CD4-positive, alpha-beta T cell treated with Interleukin-17A for 1 hour (primary cell): ENCODE measurements at regions not wholly inside any gene's neighbourhood (a gene's known extent, or its start where the extent isn't known, plus 50 kb on each side); places are given as distances from the start of the nearest gene placed in this dataset.

Source experiments
- DNase-seq: peaks from one replicate; pipeline ENCODE4 v3.0.0-alpha.2; 2020

GRCh38 chr2:21543630-21544029 is 419.9 kb downstream of the TDRD15 start:
- no peak for DNase-seq

GRCh38 chr2:21544392-21544791 is 420.6 kb downstream of the TDRD15 start:
- DNase-seq = no peak

- no peak for DNase-seq
Measured at GRCh38 chr2:21552981-21553380, 429.2 kb downstream of the TDRD15 start.

- no peak for DNase-seq
Measured at GRCh38 chr2:21559351-21559750, 435.6 kb downstream of the TDRD15 start.

GRCh38 chr2:21561965-21562364 is 438.2 kb downstream of the TDRD15 start:
- DNase-seq = no peak

GRCh38 chr2:21567395-21567794 is 443.6 kb downstream of the TDRD15 start:
- DNase-seq = no peak

- no peak for DNase-seq
Measured at GRCh38 chr2:21571686-21572085, 447.9 kb downstream of the TDRD15 start.

- DNase-seq = no peak
Measured at GRCh38 chr2:21580391-21580790, 456.6 kb downstream of the TDRD15 start.

GRCh38 chr2:21585881-21586280 is 462.1 kb downstream of the TDRD15 start:
- DNase-seq = no peak

- DNase-seq = no peak
Measured at GRCh38 chr2:21590026-21590690, 466.4 kb downstream of the TDRD15 start.

- no peak for DNase-seq
Measured at GRCh38 chr2:21591926-21592325, 468.2 kb downstream of the TDRD15 start.

- no peak for DNase-seq
Measured at GRCh38 chr2:21599417-21599816, 475.6 kb downstream of the TDRD15 start.

- DNase-seq = no peak
Measured at GRCh38 chr2:21602789-21603188, 479.0 kb downstream of the TDRD15 start.

GRCh38 chr2:21607572-21607971 is 483.8 kb downstream of the TDRD15 start:
- DNase-seq = no peak

- no peak for DNase-seq
Measured at GRCh38 chr2:21610304-21610703, 486.5 kb downstream of the TDRD15 start.

GRCh38 chr2:21617885-21618434 is 494.2 kb downstream of the TDRD15 start:
- DNase-seq = no peak

- DNase-seq = no peak
Measured at GRCh38 chr2:21620771-21621170, 497.0 kb downstream of the TDRD15 start.

GRCh38 chr2:21627938-21628337 is 504.2 kb downstream of the TDRD15 start:
- DNase-seq = no peak

- no peak for DNase-seq
Measured at GRCh38 chr2:21633015-21633414, 509.2 kb downstream of the TDRD15 start.

GRCh38 chr2:21633466-21633865 is 509.7 kb downstream of the TDRD15 start:
- DNase-seq = no peak

- no peak for DNase-seq
Measured at GRCh38 chr2:21633911-21634310, 510.1 kb downstream of the TDRD15 start.

GRCh38 chr2:21640046-21640445 is 516.3 kb downstream of the TDRD15 start:
- no peak for DNase-seq

GRCh38 chr2:21642647-21643046 is 518.9 kb downstream of the TDRD15 start:
- DNase-seq = no peak

GRCh38 chr2:21643180-21643579 is 519.4 kb downstream of the TDRD15 start:
- DNase-seq = no peak

- DNase-seq = no peak
Measured at GRCh38 chr2:21644266-21644665, 520.5 kb downstream of the TDRD15 start.
